ENCODE measurements at regions not wholly inside any gene's neighbourhood (a gene's known extent, or its start where the extent isn't known, plus 50 kb on each side); places are given as distances from the start of the nearest gene placed in this dataset.

GRCh38 chrX:140053846-140054245 is 88.5 kb upstream of the CXorf66 start:
- no peaks in the 10 kb centered on the region for H3K27me3 ChIP-seq (ENCODE audit: control insufficient read depth in 1 of 2, insufficient read depth in 2 of 2, low read length in 2 of 2)
- intact Hi-C loops (cut with DNase I, micrococcal nuclease) = loop anchor here in 1 of 2 experiments (10.0 kb wide), 1 partner anchor 681 kb away; no protein-coding TSS in a partner anchor
- ATAC-seq (ENCODE audit: poor library complexity) (no peak), DNase-seq (no peak)
- ChIA-PET POLR2A (no interaction called here), CTCF (no interaction called here)
- no peak for TF ChIP-seq CTCF (IDR thresholded peaks at IDR 0.05)
- H3K36me3 Mint-ChIP-seq (ENCODE audit: low read depth) = no peaks in the 10 kb centered on the region
- no peaks in the 10 kb centered on the region for H3K36me3 ChIP-seq (ENCODE audit: insufficient read depth, low read length)
- no peaks in the 10 kb centered on the region for H3K27me3 Mint-ChIP-seq
- H3K9me3 ChIP-seq (ENCODE audit: control insufficient read depth in 1 of 2, insufficient read depth in 1 of 2, low read length in 2 of 2) = no peaks in the 10 kb centered on the region
- H3K9me3 Mint-ChIP-seq = no peaks in the 10 kb centered on the region
- H3K27ac ChIP-seq (ENCODE audit: low read depth in 1 of 2, low read length in 2 of 2) = no peak overlapping the region
- H3K4me3 Mint-ChIP-seq = no peak overlapping the region
- peaks cover 3% of the 10 kb centered on the region for H3K4me1 ChIP-seq (ENCODE audit: insufficient read depth, low read length)
- H3K4me1 Mint-ChIP-seq (ENCODE audit: low read depth) = peaks cover 5% of the 10 kb centered on the region
- H3K27ac Mint-ChIP-seq = no peak overlapping the region
- H3K4me3 ChIP-seq (ENCODE audit: low read length) = no peak overlapping the region

GRCh38 chrX:140050906-140051305 is 85.6 kb upstream of the CXorf66 start:
- no peak for TF ChIP-seq CTCF (IDR thresholded peaks at IDR 0.05)
- H3K27me3 Mint-ChIP-seq = peaks cover 3% of the 10 kb centered on the region
- Histone ChIP-seq H3K4me3 (ENCODE audit: low read length) (no peak overlapping the region), H3K27ac (ENCODE audit: low read depth in 1 of 2, low read length in 2 of 2) (no peak overlapping the region), H3K27me3 (ENCODE audit: control insufficient read depth in 1 of 2, insufficient read depth in 2 of 2, low read length in 2 of 2) (no peaks in the 10 kb centered on the region), H3K36me3 (ENCODE audit: insufficient read depth, low read length) (no peaks in the 10 kb centered on the region), H3K9me3 (ENCODE audit: control insufficient read depth in 1 of 2, insufficient read depth in 1 of 2, low read length in 2 of 2) (no peaks in the 10 kb centered on the region), H3K4me1 (ENCODE audit: insufficient read depth, low read length) (no peaks in the 10 kb centered on the region)
- no peak overlapping the region for H3K27ac Mint-ChIP-seq
- H3K4me3 Mint-ChIP-seq = no peak overlapping the region
- no peaks in the 10 kb centered on the region for H3K9me3 Mint-ChIP-seq
- no peak for DNase-seq
- no peaks in the 10 kb centered on the region for H3K36me3 Mint-ChIP-seq (ENCODE audit: low read depth)
- H3K4me1 Mint-ChIP-seq (ENCODE audit: low read depth) = no peaks in the 10 kb centered on the region
- intact Hi-C loops (cut with DNase I, micrococcal nuclease) = loop anchor here in 1 of 2 experiments (10.0 kb wide), 1 partner anchor 684 kb away; no protein-coding TSS in a partner anchor
- POLR2A ChIA-PET = no interaction called here
- no peak for ATAC-seq (ENCODE audit: poor library complexity)
- CTCF ChIA-PET = no interaction called here

GRCh38 chrX:140040386-140040785 is 75.1 kb upstream of the CXorf66 start:
- no peaks in the 10 kb centered on the region for H3K9me3 Mint-ChIP-seq
- no peak for TF ChIP-seq CTCF (IDR thresholded peaks at IDR 0.05)
- H3K4me1 Mint-ChIP-seq (ENCODE audit: low read depth) = no peaks in the 10 kb centered on the region
- no peaks in the 10 kb centered on the region for H3K4me1 ChIP-seq (ENCODE audit: insufficient read depth, low read length)
- intact Hi-C loops (cut with DNase I, micrococcal nuclease) = no loop called here
- no peak overlapping the region for H3K4me3 ChIP-seq (ENCODE audit: low read length)
- POLR2A ChIA-PET = no interaction called here
- DNase-seq = no peak
- H3K27ac Mint-ChIP-seq = no peak overlapping the region
- CTCF ChIA-PET = no interaction called here
- no peak overlapping the region for H3K27ac ChIP-seq (ENCODE audit: low read depth in 1 of 2, low read length in 2 of 2)
- ATAC-seq (ENCODE audit: poor library complexity) = no peak
- no peaks in the 10 kb centered on the region for H3K27me3 ChIP-seq (ENCODE audit: control insufficient read depth in 1 of 2, insufficient read depth in 2 of 2, low read length in 2 of 2)
- H3K27me3 Mint-ChIP-seq = peaks cover 5% of the 10 kb centered on the region
- no peaks in the 10 kb centered on the region for H3K36me3 Mint-ChIP-seq (ENCODE audit: low read depth)
- no peak overlapping the region for H3K4me3 Mint-ChIP-seq
- H3K9me3 ChIP-seq (ENCODE audit: control insufficient read depth in 1 of 2, insufficient read depth in 1 of 2, low read length in 2 of 2) = peaks cover 0 to 5% of the 10 kb centered on the region in 2 experiments
- H3K36me3 ChIP-seq (ENCODE audit: insufficient read depth, low read length) = no peaks in the 10 kb centered on the region
